Daoy (cell line): ENCODE measurements at regions not wholly inside any gene's neighbourhood (a gene's known extent, or its start where the extent isn't known, plus 50 kb on each side); places are given as distances from the start of the nearest gene placed in this dataset.
"Not testable (repeated sequence)": the region's sequence is repeated elsewhere in the genome, so short reads cannot be mapped to it uniquely, and the experiment has no call there.

Source experiments
- DNase-seq: peaks from one replicate; pipeline ENCODE4 v3.0.0-alpha.2; 2015; ENCODE audit warnings: low read depth

DNA sequence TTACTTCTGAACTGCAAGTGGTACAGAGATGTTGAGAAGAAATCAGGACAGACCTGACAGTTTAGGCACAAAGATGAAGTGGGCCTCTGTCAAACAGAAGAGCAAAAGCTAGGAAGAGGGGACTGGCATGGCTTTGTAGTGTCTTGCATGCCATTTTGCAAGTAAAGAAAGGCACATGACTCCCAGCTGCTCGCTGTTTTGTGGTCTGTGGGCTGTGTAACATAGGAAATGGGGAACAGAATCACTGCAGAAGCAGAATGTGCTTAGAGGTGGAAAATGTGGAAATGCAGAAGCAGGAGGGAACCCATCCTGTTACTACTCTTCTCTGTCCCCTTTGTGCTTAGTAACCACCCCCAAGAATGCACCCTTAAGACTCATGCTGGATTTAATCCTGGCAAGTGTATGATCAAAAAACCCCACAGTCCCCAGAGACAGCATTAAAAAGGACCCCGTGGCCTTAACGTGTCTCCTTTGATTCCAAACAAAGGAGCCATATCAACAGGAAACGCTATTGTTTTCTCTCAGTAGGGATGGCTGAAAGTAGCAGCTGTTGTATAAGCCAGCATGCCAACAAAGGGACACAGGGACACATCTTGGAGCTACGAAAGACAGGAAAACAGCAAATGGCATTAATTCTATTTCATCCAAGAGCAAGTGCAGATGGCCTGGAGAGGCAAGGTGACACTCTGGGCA, 177.6 kb upstream of the GLRA2 start:
- no peak for DNase-seq

DNA sequence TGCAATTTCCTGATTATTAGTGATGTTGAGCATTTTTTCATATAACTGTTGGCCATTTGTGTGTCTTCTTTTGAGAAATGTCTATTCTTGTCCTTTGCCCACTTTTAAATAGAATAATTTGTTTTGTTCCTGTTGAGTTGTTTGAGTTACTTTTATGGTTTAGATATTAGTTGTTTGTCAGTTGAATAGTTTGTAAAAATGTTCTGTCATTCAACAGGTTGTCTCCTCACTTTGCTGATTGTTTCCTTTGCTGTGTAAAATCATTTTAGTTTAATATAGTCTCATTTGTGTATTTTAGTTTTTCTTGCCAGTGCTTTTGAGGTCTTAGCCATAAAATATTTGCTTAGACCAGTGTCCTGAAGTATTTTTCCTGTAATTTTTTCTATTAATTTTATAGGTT, 181.8 kb upstream of the GLRA2 start:
- DNase-seq = no peak

DNA sequence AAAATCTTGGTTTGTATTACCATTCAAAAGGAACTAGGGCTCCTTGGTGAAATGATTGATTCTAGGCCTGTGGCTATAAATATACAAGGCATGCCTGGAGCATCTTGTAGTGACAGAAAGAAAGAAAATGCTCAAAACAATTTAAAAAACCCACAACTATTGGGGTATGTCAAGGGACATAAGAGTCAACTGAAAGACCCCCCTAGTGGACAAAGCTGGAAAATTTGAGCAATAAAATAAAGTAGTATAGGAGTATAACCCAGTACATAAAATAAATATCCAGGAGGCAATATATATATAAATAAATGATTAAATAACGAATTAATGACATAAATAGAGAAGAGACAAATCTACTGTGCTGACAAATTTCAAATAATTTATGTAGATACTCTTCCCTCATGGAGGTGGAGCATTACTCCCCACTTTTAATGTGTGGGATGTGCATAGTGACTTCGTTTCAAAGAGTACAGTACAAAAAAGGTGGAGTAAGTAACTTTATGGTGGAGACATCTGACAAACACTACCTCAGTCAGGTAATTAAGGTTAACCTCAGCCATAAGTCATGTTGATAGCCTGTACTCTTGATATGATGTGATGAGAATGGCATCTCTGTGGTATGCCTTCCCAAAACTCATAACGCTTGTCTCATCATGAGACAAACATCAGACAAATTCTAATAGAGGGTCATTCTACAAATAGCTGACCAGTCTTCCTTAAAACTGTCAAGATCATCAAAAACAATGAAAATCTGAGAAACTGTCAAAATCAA, 185.0 kb upstream of the GLRA2 start:
- DNase-seq = no peak

DNA sequence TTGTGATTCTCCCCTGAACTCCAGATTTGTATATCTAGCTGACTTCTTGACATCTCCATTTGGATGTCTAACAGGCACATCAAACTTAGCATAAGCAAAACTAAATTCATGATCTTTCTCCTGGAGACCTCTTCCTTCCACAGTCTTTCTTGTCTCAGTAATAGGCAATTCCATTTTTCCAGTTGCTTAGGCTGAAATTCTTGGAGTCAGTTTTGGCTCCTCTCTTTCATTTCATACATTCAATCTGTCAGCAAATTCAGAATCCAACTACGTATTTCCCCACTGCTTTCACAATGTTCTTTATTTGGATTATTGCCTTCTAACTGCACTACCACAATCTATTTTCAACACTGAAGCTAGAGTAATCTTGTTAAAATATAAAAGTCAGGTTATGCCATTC, 219.9 kb upstream of the GLRA2 start:
- DNase-seq = no peak

DNA sequence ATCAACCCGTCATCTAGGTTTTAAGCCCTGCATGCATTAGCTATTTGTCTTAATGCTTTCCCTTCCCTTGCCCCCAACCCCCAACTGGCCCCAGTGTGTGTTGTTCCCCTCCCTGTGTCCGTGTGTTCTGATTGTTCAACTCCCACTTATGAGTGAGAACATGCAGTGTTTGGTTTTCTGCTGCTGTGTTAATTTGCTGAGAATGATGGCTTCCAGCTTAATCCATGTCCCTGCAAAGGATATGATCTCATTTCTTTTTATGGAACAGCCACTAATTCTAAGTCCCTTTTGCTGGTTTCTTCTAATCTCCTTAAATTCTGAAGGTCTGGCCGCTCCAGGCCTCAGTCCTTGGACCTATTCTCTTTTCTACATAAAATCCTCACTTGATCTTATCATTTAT, 220.4 kb upstream of the GLRA2 start:
- not testable (repeated sequence) for DNase-seq

DNA sequence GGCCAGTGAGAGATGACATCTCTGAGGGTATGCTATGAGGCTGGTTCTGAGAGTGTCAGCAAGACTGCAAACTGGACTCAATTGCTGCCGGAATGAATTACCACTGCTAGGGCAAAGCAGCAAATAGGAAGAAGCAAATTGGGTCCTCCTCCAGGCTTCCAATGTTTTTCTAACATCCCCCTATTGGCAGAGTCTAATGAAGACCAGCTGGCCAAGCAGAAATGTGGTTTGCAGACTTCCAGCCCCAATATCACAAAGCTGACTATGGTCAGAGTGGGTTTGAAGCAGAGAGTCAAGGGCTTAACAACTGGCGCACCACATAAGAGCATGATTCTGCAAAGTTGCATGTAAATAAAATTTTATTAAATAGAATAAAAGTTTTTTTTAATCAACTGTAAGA, 225.4 kb upstream of the GLRA2 start:
- DNase-seq = no peak

DNA sequence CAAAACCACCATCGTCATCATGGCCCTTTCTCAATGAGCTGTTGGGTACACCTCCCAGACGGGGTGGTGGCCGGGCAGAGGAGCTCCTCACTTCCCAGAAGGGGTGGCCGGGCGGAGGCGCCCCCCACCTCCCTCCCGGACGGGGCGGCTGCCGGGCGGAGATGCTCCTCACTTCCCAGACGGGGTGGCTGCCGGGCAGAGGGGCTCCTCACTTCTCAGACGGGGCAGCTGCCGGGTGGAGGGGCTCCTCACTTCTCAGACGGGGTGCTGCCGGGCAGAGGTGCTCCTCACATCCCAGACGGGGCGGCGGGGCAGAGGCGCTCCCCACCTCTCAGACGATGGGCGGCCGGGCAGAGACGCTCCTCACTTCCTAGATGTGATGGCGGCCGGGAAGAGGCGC, 226.8 kb upstream of the GLRA2 start:
- not testable (repeated sequence) for DNase-seq

DNA sequence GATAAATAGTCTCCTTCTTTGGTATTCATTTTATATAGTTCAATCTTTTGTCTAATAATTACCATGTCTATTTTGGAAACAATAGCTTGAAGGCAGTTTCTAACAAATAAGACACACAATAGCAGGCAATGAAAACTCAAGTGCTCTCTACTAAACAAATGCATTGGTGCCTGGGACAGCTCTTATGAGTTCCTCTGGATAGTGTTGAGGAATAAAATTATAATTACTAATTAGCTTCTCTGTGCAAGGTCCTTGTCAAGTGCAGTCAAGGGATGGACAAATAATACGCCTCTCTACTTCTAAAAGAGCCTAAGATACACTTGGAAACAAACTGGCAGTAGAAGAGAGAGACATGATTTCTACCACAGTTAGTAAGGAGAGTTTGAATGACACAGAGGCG, 229.0 kb upstream of the GLRA2 start:
- DNase-seq = no peak

DNA sequence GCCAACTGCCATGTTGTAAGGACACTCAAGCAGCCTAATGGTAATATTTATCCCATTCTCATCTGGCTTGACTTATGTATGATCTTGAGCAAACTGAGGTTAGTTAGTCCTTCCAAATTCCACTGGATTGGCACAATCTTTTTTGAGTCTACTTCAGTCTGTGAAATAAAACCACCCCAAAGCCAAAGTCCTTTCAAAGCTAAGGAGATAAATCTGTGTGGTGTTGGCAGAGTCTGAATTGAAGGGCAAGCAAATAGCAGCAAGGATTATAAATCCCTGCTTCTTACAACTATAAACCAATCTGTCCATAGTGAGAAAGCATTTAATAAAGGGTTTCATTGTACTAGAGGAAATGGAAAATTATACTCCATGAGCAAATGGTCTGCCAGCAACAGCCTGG, 233.9 kb upstream of the GLRA2 start:
- no peak for DNase-seq

DNA sequence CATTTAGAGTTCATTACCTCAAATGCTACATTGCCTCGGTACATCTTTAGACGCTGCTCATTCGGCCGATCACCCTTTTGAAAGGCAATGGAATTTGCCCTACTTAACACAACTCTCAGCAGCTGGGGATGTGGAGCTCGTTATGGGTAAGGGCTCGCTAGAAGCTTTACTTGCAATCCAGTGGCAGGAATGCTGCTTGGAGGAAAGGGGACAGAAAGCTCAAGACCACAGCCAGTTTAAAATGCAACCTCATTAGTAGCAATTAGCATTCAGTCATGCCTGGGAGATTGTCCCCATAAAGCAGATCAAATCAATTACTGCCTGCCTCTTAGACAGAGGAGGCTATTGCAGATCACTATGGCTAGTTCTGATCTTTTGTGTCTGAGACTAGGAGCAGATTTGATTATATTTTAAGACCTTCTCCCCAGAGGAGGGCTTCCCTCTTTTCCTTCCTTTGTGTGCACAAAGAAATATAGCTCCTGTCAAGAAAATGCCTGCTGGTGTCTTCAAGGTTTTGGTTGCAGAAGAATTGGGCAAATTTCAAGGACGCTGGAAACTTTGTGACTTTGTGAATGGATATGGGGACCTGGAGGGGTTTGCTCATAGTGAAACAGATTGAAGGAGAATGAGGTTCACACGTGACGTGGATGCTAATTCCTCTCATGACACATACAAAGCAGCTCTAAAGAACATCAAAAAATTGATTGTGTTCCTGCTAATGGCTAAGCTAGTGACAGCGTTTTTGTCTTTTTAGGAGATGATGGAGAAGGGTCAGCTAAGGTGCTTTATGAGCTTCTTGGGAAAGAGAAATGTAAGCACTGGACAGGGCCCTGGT, 237.5 kb upstream of the GLRA2 start:
- DNase-seq = no peak

DNA sequence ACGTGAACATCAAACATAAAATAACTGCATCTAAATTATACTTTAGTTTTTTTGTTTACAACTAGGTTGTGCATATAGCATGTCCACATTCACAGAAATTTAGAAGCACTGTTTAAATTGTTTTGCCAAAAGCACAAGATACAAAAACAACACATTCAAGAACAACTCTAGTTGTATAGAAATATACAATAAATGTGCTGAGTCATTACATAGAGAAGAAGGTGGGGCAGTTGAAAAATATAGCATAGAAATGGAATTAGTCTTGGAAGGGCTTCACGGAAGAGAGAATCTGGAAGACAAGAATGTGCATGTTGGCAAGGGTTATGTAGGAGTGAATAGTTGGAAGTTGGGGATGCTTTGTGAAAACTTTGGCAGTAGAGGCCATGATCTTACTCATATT, 239.0 kb upstream of the GLRA2 start:
- no peak for DNase-seq

DNA sequence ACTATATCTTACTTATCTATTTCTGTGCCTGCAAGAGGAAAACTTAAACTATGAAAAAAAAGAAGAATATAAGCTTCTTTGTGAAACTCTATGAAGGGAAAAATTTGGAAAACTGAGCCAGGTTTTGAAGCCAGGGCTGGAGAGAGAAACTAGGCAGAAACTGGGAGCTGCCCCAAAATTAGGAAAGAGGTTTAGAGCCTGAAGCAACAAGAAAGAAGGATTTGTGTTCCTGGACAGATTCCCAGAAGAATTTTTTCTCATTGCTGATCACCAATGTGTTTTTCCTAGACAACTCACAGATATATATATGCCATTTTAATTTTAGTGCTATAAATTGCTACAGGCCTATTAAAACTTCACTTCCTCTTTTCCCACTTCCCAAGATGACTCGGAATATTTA, 245.0 kb upstream of the GEMIN8 start:
- no peak for DNase-seq

DNA sequence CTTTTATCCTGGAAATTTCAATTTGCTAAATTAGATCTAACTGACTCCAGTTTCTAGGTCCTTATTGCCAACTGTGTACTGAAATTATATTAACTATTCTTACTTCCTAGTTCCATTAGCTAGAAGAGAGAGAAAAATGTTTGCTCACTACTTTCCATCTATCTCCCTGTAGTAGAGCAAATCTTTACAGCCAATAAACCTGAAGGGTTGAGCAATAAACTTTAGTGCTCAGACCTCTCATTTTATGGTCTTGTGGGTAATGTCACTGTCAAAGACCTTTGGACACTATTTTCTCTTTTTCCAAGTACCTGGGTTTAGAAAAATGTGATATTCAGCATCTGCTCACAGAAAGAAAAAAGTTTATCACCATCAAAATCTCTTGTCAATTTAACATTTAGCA, 237.5 kb upstream of the GEMIN8 start:
- no peak for DNase-seq

DNA sequence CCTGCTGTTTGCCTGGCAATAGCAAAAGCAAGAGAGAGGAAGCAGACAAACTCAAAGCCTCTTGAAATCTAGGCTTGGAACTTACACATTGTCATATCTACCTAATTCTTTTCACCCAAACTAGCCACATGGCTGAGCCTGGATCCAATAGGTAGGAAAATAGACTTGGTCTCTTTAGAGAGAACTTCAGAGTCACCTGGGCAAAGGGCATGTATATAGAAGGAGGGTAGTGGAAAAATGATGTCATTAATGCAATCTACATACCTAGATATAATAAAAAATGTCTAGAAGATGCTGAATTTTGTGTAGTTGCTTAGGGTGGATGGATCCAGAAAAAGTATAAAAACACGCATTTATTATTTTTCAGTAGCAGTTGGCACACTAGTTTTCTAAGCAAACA, 237.0 kb upstream of the GEMIN8 start:
- DNase-seq = no peak

DNA sequence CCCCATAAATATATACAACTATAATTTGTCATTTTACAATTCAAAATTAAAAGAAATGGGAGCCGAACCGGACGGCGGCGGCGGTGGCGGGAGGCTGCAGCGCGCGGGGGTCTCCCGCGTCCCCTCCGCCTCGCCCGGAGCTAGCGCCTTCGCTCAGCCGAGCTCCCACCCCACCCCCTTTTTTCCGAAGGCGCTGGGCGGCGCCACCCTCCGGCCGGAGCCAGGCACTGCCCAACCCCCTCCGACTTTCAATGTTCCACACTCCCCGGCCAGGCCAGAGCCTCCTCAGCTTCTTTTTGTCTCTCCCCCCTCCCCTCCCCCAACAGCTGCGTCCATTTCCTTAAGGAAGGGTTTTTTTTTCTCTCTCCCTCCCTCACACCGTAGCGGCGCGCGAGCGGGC, 214.1 kb upstream of the GEMIN8 start:
- DNase-seq = no peak

DNA sequence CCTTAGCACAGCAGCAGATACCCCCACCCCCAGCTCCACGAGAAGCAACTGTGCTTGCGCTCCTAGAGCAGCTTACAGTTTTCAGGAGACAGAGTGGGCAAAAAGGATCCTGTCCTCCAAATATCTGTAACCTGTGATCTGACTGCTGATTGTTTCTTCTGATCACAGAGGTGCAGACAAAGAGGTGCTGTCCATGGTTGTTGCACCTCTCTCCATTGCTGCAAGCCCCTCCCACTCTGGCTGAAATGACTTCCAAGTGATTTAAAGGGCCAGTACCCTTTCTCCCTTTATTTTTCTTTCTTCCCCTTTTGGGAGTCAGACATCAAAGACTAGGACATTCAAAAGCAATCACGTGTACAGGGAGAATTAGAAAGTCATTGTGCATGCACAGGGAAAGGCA, 205.3 kb upstream of the GEMIN8 start:
- no peak for DNase-seq

DNA sequence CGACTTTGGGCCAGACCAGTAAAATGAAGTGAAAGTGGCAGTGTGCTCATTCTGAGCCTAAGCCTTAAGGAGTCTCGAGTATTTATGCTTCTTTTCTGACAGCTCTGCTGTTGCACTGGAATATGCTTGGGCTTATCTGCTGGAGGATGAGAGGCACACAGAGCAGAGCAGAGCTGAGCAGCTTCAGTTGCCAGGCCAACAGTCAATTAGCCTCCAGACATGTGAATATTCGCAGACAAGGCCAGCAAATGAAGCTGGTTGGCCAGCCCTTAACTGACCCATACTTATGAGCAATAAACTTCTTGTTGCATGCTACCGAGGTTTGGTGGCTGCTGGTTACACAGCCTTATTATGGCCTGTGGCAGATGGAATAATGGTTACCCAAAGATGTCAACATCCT, 203.0 kb upstream of the GEMIN8 start:
- no peak for DNase-seq

DNA sequence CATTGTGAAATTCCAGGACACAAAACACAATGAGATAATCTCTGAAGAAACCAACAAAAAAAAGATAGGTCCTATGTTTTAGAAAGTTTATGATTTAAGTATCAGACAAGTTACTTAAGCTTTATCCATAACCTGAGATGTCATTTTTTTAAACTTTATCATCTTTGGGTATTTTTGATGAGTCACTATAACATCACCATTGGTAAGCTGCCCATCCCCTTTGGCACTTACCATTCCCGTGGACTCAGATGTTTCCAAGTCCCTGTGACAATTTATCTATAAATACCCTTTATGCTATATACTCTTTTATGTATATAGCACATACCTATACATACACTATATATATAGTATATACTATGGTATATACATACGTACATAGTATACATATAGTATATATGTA, 198.9 kb upstream of the GEMIN8 start:
- no peak for DNase-seq

DNA sequence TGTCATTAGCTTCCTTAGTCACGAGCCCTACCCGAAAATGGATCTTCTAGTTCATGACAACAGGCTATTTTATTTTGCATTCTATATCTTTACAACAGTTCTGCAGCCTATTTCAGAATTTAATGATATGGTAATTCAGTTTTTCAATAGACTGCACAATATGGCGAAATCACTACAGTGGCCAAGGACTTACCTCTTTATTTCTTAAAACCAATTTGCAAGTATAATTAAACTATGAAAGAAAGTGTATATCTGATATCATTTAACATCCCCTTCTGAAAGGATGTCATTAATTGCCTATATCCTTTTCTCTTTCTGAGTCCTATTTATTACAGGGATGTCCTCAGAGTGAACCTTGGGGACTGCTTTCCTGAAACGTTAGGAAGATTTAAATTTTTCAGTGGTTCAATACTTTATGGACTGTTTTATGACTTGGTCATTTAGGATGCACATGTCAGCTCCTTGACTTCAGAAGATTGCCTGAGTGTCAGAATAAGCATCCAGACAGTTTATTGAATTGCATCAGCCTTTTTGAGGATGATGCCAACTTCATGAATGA, 190.8 kb upstream of the GEMIN8 start:
- DNase-seq = no peak

DNA sequence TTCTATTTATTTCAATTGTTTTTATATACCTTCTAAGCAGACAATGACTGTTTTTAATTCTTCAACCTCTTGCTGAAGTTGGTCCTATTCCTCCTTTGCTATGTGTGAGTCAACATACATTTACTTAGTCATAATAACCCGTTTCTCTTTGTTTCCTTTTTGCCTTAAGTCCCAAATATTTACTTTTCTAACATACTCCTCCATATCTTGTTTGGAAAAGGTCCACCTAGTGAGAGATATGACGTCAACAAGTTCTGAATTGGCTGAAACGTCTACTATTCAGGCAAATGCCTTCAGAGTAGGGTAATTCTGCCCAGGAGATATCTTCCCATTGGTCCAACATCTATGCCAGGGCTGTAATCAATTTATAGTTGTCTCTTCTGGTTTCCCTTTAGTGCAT, 179.3 kb upstream of the GEMIN8 start:
- DNase-seq = no peak

DNA sequence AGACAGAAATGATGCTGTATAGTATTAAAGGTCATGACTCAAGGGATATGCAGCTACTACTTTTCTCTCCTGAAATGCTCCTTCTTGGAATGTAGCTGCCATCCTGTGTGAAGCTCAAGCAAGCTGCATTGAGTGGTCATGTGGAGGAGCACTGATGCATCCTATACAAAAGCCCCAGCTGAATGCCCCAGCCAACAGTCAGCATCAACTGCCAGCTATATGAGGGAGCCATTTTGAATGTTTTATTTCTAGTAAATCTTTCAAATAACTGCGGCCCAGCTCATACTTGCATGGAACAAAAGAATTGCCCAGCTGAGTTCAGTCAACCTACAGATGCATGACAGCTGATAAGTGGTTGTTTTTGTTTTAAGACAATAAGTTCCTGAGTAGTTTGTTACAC, 165.0 kb upstream of the GEMIN8 start:
- DNase-seq = no peak

DNA sequence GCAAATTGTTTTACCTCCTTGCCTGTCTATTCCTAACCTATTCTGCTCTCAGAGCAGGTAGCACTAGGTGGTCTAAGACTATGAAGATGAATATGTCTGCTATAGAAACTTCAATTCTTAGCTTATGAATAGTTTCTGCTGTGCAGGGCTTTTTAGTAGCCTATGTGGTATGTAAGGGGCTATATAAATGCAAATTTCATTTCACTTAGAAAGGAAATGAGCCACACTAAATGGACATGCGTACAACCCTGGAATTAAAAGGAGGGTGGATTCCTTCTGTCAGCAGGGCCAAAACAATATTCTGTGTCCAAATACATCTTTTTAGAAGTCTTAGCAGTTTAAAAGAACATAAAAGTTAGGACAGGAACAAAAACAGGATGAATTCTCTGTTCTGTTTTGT, 163.9 kb upstream of the GEMIN8 start:
- no peak for DNase-seq

DNA sequence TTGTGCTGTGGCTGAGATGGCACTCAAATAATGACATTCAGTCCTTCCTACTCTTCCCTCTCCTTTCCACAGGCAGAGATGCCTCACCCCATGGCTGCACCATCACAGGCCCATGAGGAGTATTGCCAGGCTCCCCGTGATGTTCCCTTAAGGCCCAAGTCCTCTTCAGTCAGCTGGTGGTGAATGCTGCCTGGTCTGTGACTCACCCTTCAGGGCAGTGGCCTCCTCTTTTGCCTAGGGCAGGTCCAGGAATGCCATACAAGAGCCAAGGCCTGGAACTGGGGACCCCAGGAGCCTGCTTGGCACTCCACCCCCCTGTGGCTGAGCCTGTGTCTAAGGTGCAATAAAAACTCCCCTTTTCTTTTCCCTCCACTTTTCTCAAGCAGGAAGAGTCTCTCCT, 144.2 kb upstream of the GEMIN8 start:
- DNase-seq = no peak
